SK-N-SH treated with all-trans-retinoic acid at 6 μM for 48 hours (cell line): ENCODE measurements at regions not wholly inside any gene's neighbourhood (a gene's known extent, or its start where the extent isn't known, plus 50 kb on each side); places are given as distances from the start of the nearest gene placed in this dataset.
"Not testable (repeated sequence)": the region's sequence is repeated elsewhere in the genome, so short reads cannot be mapped to it uniquely, and the experiment has no call there.

ENCODE experiments used
- CSDC2 ChIP-seq: fragments of 250-450 bp; sonication (Bioruptor Pico); IDR thresholded peaks from 2 replicates; pipeline ENCODE4 v1.5.0; 2020; ENCODE audit warnings: mild to moderate bottlenecking, moderate library complexity
- ESRRG ChIP-seq: fragments of 250-450 bp; sonication (Bioruptor Pico); IDR thresholded peaks from 2 replicates; pipeline ENCODE4 v1.6.1; 2021; ENCODE audit warnings: mild to moderate bottlenecking
- OSR1 ChIP-seq: fragments of 250-450 bp; sonication (Bioruptor Pico); IDR thresholded peaks from 2 replicates; pipeline ENCODE4 v1.8.0; 2022; ENCODE audit warnings: moderate library complexity, mild to moderate bottlenecking, inconsistent platforms
- PATZ1 ChIP-seq: fragments of 250-450 bp; sonication (Bioruptor Pico); IDR thresholded peaks from 2 replicates; pipeline ENCODE4 v1.8.0; 2020; ENCODE audit warnings: mild to moderate bottlenecking, moderate library complexity, borderline replicate concordance
- RARB ChIP-seq: fragments of 250-450 bp; sonication (Bioruptor Pico); IDR thresholded peaks from 2 replicates; pipeline ENCODE4 v1.8.0; 2021; ENCODE audit warnings: mild to moderate bottlenecking, moderate library complexity
- TOX ChIP-seq: fragments of 250-450 bp; sonication (Bioruptor Pico); IDR thresholded peaks from 2 replicates; pipeline ENCODE4 v1.8.0; 2021; ENCODE audit warnings: mild to moderate bottlenecking, moderate library complexity, borderline replicate concordance
- TSHZ2 ChIP-seq: fragments of 250-450 bp; sonication (Bioruptor Pico); IDR thresholded peaks from 2 replicates; pipeline ENCODE4 v1.5.0; 2020; ENCODE audit warnings: mild to moderate bottlenecking, moderate library complexity
- ZFP3 ChIP-seq: fragments of 250-450 bp; sonication (Bioruptor Pico); IDR thresholded peaks from 2 replicates; pipeline ENCODE4 v1.5.0; 2020; ENCODE audit warnings: mild to moderate bottlenecking, moderate library complexity
- ZFP30 ChIP-seq: fragments of 450-650 bp; formaldehyde crosslinking; IDR thresholded peaks from 2 replicates; pipeline ENCODE4 v1.5.0; 2022; ENCODE audit warnings: mild to moderate bottlenecking, moderate library complexity
- ZNF8 ChIP-seq: fragments of 450-650 bp; formaldehyde crosslinking; IDR thresholded peaks from 2 replicates; pipeline ENCODE4 v1.5.0; 2020; ENCODE audit warnings: mild to moderate bottlenecking, moderate library complexity

GRCh38 chr15:21272176-21272982 is 167.9 kb downstream of the POTEB3 start:
- TF ChIP-seq CSDC2 (CRISPR knock-in tag); OSR1 (CRISPR knock-in tag); ZFP3 (CRISPR knock-in tag); ZFP30 (CRISPR knock-in tag); ESRRG (CRISPR knock-in tag); TSHZ2 (CRISPR knock-in tag); TOX (CRISPR knock-in tag); RARB (CRISPR knock-in tag); PATZ1; ZNF8 (CRISPR knock-in tag): not testable (repeated sequence)
